GM21526 (cell line): ENCODE measurements at regions not wholly inside any gene's neighbourhood (a gene's known extent, or its start where the extent isn't known, plus 50 kb on each side); places are given as distances from the start of the nearest gene placed in this dataset.
A peak's percentile ranks its signal among the peaks of the same experiment; 100 is the strongest.

Experiments used
- ATAC-seq: cut with Tn5 transposase; IDR thresholded peaks from one replicate; pipeline ENCODE4 v1.9.1; 2021; ENCODE audit warnings: moderate library complexity; ENCODE audit not compliant: unreplicated experiment, low FRiP score

DNA sequence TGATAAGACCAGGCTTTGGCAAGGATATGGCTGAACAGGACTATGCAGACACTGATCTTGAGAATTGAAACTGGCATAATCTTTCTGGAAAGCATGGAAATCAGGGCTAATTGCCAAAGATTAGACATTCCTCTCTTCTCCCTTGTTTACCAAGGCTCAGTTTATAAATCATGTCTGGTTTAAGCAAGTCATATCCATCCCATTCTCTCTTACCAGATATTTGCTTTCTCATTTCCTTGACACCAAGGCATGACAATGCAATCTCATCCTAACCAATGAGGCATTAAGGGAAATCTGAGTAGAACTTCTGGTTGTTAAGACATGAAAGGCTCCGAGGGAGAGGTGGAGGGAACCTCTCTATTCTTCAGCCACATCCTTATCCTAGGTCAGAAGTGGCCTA, 110.3 kb upstream of the CEP85L start:
- ATAC-seq: no peak

GRCh38 chr6:118758946-118759345, 107.6 kb upstream of the CEP85L start:
- ATAC-seq: no peak

DNA sequence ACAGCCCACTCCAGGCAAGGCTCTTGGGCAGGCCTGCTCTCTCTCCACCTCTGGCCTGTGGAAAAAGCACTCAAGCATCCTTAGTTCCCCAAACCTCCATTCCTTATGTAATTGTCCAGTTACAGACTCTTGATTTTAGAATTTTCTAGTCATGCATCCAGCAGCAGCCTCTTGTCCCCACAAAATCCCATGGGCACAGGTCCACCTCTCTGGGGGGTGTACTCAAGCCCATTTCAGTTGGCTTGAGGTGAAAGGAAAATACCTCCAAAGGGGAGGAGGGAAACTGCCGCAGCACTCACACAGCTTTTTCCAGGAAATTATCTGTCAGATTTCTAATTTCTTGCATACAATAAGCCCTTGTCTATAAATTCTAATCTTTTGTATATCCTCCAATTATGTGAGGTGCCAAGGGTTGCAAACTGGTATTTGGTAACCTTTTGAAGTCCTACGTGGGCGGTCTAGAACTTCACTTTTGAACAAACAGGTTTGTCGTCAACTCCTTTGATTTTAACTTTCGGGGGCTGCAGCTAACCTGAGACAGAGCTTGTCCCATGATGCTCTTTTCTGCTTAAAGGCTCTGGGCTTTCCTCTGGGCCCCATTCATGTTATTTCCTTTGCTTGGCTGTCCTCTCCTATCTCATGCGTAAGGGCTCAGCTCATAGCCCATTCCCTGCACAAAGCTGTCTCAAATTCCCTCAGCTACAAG, 104.7 kb upstream of the CEP85L start:
- ATAC-seq: no peak

- no peak for ATAC-seq
These were observed 101.4 kb upstream of the CEP85L start for GRCh38 chr6:118752803-118753202.

GRCh38 chr6:118751072-118751471, 99.7 kb upstream of the CEP85L start:
- no peak for ATAC-seq

DNA sequence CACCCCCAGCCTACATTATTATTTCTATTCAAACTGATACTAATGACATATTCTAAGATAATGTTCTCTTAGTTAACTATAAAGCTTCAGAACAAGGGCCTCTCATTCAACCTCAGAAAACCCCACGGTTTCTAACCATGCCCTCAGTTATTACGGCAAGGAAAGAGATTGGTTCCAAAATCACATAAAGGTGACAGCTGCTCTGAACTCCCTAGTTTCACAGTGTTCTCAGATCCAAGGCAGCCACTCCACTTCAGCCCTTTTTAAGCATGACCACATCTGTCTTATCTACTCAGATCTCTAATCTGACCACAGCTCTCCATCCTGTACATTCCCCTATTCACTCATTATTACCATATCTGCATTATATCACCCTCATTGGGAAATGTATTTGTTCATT, 98.8 kb upstream of the CEP85L start:
- no peak for ATAC-seq

DNA sequence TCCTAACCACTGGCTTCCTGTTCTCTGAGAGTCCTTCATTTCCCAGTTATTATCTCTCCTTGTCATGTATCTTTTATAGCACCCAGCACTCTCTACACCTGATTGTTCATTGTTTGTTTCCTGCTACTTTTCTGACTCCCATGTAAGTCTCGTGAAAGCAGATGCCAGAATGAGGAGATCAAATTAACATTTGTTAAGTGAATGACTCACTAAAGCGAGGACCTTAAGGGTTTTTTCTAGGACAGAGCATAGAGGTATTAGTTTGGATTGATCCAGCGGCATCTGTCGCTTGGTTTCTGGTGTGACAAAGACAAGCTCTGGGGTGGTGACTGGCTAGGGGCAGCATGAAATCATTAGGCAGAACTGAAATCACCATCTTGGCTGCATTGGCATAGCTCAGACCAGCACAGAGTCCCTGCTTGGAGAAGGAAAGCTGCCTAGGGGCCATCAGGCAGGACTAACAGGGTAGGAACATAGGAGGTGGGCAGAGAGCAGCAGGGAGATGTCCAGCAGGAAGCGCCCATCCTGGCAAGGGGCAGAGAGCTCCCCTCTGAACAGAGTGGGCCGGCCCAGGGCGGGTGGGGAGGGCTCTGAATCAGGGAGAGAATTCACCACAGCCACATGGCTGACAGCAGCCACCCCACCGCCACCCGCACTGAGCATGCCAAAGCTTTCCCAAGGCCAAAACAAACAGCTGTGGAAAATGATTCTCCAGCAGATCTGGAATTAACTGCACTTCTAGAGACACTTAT, 97.1 kb upstream of the CEP85L start:
- no peak for ATAC-seq

DNA sequence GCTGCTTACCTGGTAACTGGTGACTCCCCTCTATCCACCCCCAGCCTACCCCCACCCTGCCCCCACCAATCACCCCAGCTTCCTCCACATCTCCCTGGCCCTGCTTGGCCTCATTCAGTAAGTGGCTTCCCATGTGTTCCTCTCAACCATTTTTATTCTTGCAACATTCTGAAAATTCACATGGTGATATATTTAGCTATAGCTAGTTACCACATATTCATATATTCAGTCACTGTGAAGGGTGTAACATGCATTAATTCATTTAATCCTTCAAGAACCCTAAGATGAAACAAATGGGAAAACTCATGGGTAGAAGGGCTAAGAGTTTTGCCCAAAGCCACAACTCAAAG, 95.4 kb upstream of the CEP85L start:
- ATAC-seq: no peak

DNA sequence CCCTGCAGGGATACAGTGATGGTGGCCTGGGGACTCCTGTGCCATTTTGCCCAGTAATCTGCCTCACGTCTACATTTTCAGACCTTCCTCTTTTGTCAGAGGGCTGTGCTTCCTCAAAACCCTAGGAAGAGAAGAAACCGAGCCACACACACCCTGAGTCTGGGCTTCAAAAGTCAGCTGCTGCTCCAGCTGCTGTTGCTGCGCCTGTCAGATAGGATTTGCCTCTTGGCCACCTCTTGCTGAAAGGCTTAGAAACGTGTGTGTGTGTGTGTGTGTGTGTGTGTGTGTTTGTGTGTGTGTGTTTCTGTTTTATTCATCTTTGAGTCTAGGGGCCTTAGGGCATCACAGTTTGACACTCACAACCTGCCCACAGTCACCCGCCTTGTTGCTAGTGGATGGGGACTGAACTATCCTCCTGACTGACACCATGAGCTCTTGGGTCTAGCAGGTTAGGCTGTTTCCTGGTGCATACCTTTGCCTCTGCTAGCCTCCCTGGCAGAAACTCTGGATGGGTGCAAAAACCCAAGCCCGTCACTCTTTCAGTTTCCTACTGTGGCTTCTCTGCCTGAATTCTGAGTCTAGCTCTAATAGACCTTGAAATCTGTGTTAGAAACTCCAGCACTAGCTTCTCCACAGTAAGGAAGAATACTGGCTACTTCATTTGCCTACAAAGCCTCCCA, 94.9 kb upstream of the CEP85L start:
- no peak for ATAC-seq

GRCh38 chr6:118745156-118745555, 93.8 kb upstream of the CEP85L start:
- no peak for ATAC-seq

GRCh38 chr6:118744261-118744941, 93.0 kb upstream of the CEP85L start:
- no peak for ATAC-seq

DNA sequence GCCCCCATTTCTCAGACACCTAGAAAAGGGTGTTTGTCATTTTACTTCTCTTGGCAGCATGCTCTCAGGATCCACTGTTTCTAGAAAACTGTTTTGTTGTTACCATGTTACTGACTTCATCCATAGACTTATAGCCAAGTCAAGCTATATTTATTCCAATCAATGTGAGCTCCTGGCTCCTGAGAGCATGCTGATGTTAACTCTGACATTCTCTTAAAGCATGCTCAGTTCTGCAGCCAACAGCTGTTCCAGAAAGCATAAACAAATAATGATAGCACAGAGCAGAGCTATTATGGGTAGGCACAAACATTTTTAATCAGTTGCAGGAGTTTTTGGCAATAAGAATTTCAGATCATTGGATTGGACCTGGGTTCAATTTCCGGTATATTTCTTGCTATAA, 92.4 kb upstream of the CEP85L start:
- ATAC-seq: no peak

- ATAC-seq: no peak
These were observed 89.0 kb upstream of the CEP85L start for GRCh38 chr6:118740372-118740771.

DNA sequence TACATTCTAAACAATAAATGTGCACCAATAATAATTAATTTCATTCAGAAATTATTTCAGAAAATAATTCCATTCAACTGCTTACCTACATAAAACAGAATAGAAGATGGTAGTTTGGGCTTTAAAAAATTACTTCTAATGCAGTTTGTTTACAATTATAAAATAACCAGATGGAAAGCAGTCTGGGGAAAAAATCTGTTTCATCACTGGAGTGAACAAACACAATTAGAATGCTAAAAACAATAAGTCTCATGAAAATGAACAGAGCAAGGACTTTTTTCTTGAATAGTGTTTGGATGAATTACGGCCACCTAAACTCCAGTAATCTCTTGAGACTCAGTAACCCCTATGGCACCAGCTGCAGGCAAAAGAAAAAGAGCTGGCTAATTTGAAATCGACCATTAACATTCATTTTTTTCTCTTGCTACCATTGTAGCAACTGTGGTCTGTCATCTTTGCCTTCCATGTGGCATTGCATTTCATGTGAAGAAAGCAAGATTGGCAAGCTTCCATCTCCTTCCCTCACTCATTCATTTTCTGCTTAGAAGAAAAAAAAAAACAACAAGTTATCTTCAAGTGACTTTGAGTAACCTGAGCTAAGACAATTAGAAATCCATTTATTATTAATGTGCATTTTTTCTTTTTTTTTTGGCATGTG, 88.4 kb upstream of the CEP85L start:
- no peak for ATAC-seq

DNA sequence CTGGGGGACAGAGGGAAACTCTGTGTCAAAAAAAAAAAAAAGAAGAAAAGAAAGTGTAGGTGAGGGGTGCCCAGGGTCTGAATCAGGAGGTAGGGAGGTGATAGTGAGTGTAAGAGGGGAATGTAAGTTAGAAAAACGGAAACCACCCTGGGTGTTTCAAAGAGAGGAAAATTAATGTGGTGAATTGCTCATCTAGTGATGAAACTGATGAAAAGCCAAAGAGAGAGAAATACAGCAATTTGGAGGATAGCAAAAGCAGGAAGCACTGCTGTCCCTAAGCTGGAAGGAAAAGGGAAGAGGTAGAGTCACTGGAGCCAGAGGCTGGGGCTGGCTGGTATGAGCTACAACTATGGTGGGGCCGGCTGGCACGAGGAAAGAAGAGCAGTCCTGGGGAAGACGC, 85.0 kb upstream of the CEP85L start:
- no peak for ATAC-seq

DNA sequence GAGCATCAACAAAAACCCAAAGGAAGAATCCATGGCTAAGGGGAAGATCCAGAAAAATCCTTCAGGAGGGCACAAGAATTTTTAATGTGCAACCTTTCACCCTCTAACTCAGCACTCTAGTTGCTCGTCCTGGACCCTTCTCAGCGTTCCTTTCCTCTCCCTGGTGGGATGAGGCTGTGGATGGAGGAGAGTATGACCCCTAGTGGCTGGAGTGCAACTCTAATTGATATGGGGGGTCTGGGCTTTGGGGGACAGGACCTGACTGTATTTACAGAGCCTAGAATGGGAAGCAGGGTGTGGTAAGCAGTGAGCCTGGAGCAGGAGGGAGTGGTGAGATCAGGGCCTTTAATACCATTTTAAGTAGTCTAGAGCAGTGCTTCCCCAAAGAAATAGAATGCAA, 83.9 kb upstream of the CEP85L start:
- ATAC-seq: no peak

DNA sequence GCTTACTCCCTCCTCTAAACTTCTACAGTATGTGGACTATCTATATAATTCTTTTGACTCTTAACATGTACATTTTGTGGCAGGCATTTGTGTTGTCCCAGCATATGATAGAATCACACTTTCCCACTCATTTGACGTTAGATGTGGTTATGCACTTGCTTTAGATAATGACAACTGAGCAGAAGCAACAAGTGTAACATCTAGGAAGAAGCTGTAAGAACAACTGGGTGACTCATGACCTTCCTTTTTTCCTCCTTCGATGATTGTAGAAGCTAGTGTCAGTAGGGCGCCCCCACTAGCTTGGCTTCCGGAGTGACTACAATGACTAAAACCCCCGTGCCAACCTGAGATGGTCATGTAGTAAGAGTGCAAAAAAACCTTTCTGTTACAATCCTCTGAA, 74.6 kb upstream of the CEP85L start:
- ATAC-seq: no peak

- ATAC-seq: peak; percentile 85
These were observed 72.8 kb upstream of the CEP85L start for GRCh38 chr6:118724211-118724610.

- ATAC-seq: no peak
These were observed 71.7 kb upstream of the CEP85L start for GRCh38 chr6:118722829-118723813.

DNA sequence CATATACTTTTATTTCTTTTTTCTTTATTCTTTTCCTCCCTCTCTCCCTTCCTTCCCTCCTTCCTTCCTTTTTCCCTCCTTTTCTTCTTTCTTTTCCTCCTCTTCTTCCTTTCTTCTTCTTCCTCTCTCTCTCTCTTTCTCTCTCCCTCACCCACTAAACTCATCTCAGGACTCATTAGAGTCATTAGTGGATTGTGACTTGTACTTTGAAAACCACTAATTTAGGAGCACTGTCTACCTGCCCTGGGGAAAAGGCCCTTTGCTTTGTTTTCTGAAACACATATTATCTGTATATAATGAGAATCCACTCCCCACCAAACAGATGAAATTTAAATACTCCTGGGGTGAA, 68.7 kb upstream of the CEP85L start:
- no peak for ATAC-seq
